ENCODE measurements at regions not wholly inside any gene's neighbourhood (a gene's known extent, or its start where the extent isn't known, plus 50 kb on each side); places are given as distances from the start of the nearest gene placed in this dataset.

DNA sequence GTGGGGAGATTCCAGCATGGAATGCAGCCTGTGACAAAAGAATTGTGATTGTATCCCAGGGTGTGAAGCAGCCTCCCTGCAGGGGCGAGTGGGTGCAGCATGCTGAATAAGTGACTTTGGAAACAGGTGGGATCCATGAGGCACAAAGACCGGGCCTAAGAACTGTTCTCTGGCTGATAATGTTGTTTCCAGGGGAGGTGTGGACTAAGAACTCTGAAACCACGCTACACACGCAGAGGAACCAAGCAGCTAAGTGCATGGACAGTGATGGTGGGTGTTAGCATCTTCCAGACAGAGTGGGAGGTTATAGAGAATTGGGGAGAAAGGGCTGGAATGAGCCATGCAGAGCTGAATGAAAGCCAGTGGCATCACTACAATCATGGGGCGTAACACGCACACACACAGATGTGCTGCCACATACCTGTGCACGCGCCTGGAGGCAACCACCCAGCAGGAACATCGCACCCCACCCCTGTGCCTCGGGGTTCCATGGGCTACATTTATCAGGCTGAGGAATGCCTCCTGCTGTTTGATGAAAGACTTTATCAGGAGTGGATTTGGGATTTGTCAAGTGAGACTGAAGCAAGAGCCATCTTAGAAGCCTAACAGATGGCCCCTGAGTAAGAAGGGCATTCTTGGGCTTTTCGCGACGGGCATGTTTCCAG is 424.5 kb upstream of the SALL3 start:
- H3K4me3 ChIP-seq (IDR thresholded peaks at IDR 0.05; ENCODE audit: insufficient read depth, low read depth, low read length): no peak overlapping the region
- no peaks in the 10 kb centered on the region for H3K79me2 ChIP-seq (ENCODE audit: insufficient read depth, low read depth)
- TF ChIP-seq, protein P1, sequence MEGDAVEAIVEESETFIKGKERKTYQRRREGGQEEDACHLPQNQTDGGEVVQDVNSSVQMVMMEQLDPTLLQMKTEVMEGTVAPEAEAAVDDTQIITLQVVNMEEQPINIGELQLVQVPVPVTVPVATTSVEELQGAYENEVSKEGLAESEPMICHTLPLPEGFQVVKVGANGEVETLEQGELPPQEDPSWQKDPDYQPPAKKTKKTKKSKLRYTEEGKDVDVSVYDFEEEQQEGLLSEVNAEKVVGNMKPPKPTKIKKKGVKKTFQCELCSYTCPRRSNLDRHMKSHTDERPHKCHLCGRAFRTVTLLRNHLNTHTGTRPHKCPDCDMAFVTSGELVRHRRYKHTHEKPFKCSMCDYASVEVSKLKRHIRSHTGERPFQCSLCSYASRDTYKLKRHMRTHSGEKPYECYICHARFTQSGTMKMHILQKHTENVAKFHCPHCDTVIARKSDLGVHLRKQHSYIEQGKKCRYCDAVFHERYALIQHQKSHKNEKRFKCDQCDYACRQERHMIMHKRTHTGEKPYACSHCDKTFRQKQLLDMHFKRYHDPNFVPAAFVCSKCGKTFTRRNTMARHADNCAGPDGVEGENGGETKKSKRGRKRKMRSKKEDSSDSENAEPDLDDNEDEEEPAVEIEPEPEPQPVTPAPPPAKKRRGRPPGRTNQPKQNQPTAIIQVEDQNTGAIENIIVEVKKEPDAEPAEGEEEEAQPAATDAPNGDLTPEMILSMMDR (conservative IDR thresholded peaks at IDR 0.05; ENCODE audit: low read depth, low read length): no peak
- no peak overlapping the region for H3K9ac ChIP-seq
- no peaks in the 10 kb centered on the region for H4K20me1 ChIP-seq (ENCODE audit: insufficient read depth)
- no peak overlapping the region for H3K27ac ChIP-seq
- H3K36me3 ChIP-seq (ENCODE audit: insufficient read depth): no peaks in the 10 kb centered on the region
- no peaks in the 10 kb centered on the region for H3K4me1 ChIP-seq (ENCODE audit: low read depth, poor library complexity, severe bottlenecking)
- H3K27me3 ChIP-seq (ENCODE audit: insufficient read depth, low read depth): no peaks in the 10 kb centered on the region
- H2AFZ ChIP-seq (ENCODE audit: low read depth): no peak overlapping the region
- no peak overlapping the region for H3K4me2 ChIP-seq

DNA sequence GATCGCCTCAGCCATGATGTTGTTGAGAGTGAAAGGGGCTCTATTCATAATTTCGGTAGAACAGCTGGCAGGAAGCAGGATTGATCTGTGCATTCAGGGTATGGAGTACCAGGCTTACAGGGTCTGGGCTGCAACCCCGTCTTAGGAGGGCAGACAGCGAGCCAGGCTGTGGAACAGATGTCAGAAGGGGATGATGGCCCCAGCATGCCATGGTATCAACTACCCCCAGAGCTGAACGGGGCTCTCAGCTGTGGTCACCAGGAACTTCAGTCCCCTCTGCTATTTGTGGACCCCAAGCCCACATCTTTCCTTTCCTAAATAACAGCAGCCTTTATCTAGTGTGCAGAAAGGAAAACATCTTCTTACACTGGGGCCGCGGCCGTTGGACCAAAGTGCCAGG is 422.2 kb upstream of the SALL3 start:
- H2AFZ ChIP-seq (ENCODE audit: low read depth): no peak overlapping the region
- H3K4me2 ChIP-seq: no peak overlapping the region
- TF ChIP-seq, protein P1 (conservative IDR thresholded peaks at IDR 0.05; ENCODE audit: low read depth, low read length): no peak
- H3K9ac ChIP-seq: no peak overlapping the region
- no peak overlapping the region for H3K27ac ChIP-seq
- H3K36me3 ChIP-seq (ENCODE audit: insufficient read depth): no peaks in the 10 kb centered on the region
- H3K4me3 ChIP-seq (IDR thresholded peaks at IDR 0.05; ENCODE audit: insufficient read depth, low read depth, low read length): no peak overlapping the region
- H4K20me1 ChIP-seq (ENCODE audit: insufficient read depth): no peaks in the 10 kb centered on the region
- no peaks in the 10 kb centered on the region for H3K79me2 ChIP-seq (ENCODE audit: insufficient read depth, low read depth)
- no peaks in the 10 kb centered on the region for H3K27me3 ChIP-seq (ENCODE audit: insufficient read depth, low read depth)
- no peaks in the 10 kb centered on the region for H3K4me1 ChIP-seq (ENCODE audit: low read depth, poor library complexity, severe bottlenecking)

DNA sequence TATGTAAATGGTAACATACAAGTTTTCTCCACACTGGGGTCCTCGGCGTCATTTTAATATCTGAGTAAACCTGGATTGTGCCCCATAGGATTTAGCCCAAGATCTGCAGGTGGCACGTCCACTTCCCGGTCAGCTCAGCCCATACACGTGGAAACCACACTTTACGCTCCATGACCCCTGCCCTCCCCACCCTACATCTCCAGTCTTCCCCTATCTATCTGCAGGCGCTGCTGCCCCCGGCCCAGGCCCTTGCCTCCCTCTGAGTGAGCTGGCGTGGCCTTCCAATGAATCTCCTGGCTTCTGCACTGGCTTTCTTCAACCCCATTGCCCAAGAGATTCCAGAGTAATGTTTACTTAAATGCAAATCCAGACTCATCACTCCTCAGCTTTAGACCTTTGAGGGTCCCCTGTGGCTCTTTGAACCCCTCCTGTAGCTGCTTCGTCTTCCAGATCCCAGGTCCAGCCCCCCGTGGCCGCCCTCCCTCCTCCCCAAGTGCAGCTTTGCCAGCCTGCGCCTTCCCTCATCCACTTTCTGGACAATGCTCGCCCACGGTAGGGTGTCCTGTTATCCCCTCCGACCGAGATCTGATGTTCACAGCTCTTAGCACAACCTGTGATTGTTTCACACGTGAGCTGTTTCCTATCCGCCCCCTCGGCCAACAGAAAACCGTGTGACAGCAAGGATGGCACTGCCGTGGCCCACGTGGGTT is 421.4 kb upstream of the SALL3 start:
- no peak overlapping the region for H3K9ac ChIP-seq
- no peaks in the 10 kb centered on the region for H3K36me3 ChIP-seq (ENCODE audit: insufficient read depth)
- H3K4me2 ChIP-seq: no peak overlapping the region
- no peaks in the 10 kb centered on the region for H3K27me3 ChIP-seq (ENCODE audit: insufficient read depth, low read depth)
- H4K20me1 ChIP-seq (ENCODE audit: insufficient read depth): no peaks in the 10 kb centered on the region
- no peak overlapping the region for H3K4me3 ChIP-seq (IDR thresholded peaks at IDR 0.05; ENCODE audit: insufficient read depth, low read depth, low read length)
- H2AFZ ChIP-seq (ENCODE audit: low read depth): no peak overlapping the region
- TF ChIP-seq, protein P1 (conservative IDR thresholded peaks at IDR 0.05; ENCODE audit: low read depth, low read length): no peak
- no peaks in the 10 kb centered on the region for H3K79me2 ChIP-seq (ENCODE audit: insufficient read depth, low read depth)
- H3K4me1 ChIP-seq (ENCODE audit: low read depth, poor library complexity, severe bottlenecking): no peaks in the 10 kb centered on the region
- no peak overlapping the region for H3K27ac ChIP-seq

DNA sequence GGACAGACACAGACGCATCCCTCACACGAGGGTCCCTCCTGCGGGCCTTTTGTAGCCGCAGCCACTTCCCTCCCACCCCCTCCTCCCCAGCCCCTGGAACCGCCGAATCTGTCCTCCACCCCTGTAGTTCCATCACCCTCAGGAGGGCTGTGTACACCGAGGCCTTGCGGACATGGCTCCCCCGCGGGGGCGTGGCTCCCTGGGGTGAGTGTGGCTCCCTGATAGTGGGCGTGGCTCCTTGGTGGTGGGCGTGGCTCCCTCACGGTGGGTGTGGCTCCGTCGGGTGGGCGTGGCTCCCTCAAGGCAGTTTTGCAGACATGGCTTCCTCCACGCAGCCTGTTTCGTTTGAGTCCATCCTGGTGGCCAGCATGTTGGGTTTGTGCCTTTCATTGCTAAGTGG is 420.7 kb upstream of the SALL3 start:
- no peaks in the 10 kb centered on the region for H3K79me2 ChIP-seq (ENCODE audit: insufficient read depth, low read depth)
- H3K4me3 ChIP-seq (IDR thresholded peaks at IDR 0.05; ENCODE audit: insufficient read depth, low read depth, low read length): no peak overlapping the region
- no peak overlapping the region for H3K9ac ChIP-seq
- no peaks in the 10 kb centered on the region for H3K4me1 ChIP-seq (ENCODE audit: low read depth, poor library complexity, severe bottlenecking)
- H3K27ac ChIP-seq: no peak overlapping the region
- H4K20me1 ChIP-seq (ENCODE audit: insufficient read depth): no peaks in the 10 kb centered on the region
- no peaks in the 10 kb centered on the region for H3K36me3 ChIP-seq (ENCODE audit: insufficient read depth)
- H3K27me3 ChIP-seq (ENCODE audit: insufficient read depth, low read depth): no peaks in the 10 kb centered on the region
- TF ChIP-seq, protein P1 (conservative IDR thresholded peaks at IDR 0.05; ENCODE audit: low read depth, low read length): no peak
- H3K4me2 ChIP-seq: no peak overlapping the region
- H2AFZ ChIP-seq (ENCODE audit: low read depth): no peak overlapping the region

All from KMS-11 (cell line).